B cell (primary cell): ENCODE measurements at regions not wholly inside any gene's neighbourhood (a gene's known extent, or its start where the extent isn't known, plus 50 kb on each side); places are given as distances from the start of the nearest gene placed in this dataset.

ENCODE experiments used
- EZH2 ChIP-seq: IDR thresholded peaks from 2 replicates; pipeline ENCODE4 v1.6.1; 2012; ENCODE audit warnings: borderline replicate concordance, low read depth, mild to moderate bottlenecking, moderate library complexity, low read length; ENCODE audit not compliant: insufficient read depth, poor library complexity, severe bottlenecking
- TF ChIP-seq, protein P1 (sequence below): fragments of 200-600 bp; IDR thresholded peaks from one replicate; pipeline ENCODE4 v1.8.0; 2022; ENCODE audit warnings: antibody characterized with exemption, mild to moderate bottlenecking

DNA sequence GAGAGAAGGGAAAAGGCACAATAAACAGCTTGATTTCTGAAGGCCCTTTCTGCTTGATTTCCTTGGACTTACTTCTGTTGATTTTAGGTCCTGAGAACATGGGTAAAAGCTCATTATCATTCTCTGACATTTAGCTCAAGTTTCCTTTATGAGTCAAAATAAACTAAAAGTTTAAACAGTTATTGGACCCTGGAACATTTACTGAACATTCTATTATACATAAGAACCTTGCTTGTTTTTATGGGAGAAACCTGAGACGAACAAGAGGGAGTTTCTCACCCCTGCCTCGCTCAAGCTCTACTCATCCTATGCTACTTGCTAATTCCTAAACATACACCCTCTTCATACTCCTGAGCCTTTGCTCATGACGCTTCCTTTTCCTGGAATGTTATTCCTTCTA is 538.3 kb upstream of the PKN2 start:
- TF ChIP-seq, protein P1, sequence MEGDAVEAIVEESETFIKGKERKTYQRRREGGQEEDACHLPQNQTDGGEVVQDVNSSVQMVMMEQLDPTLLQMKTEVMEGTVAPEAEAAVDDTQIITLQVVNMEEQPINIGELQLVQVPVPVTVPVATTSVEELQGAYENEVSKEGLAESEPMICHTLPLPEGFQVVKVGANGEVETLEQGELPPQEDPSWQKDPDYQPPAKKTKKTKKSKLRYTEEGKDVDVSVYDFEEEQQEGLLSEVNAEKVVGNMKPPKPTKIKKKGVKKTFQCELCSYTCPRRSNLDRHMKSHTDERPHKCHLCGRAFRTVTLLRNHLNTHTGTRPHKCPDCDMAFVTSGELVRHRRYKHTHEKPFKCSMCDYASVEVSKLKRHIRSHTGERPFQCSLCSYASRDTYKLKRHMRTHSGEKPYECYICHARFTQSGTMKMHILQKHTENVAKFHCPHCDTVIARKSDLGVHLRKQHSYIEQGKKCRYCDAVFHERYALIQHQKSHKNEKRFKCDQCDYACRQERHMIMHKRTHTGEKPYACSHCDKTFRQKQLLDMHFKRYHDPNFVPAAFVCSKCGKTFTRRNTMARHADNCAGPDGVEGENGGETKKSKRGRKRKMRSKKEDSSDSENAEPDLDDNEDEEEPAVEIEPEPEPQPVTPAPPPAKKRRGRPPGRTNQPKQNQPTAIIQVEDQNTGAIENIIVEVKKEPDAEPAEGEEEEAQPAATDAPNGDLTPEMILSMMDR, result no peak
- no peak for TF ChIP-seq EZH2
